ENCODE measurements at regions not wholly inside any gene's neighbourhood (a gene's known extent, or its start where the extent isn't known, plus 50 kb on each side); places are given as distances from the start of the nearest gene placed in this dataset.

DNA sequence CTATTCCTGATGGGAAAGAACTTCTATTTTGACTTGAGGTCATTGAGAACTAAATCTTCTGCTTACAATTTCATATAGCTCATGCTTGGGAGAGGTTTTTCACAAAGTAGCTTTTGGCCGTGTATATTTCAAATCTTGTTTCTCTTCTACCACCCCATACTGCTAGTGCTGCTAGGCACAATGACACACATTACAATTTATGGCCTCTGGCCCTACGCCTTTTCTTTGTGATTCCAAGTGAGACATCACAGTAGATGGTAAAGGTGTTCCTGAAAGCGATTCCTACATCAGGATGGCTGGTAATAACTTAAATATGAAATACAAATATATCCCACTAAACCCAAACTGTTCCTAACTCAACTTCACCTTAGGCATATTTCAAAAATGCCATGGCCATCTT lies 101.1 kb downstream of the ATXN3L start:
- TF ChIP-seq, protein P1, sequence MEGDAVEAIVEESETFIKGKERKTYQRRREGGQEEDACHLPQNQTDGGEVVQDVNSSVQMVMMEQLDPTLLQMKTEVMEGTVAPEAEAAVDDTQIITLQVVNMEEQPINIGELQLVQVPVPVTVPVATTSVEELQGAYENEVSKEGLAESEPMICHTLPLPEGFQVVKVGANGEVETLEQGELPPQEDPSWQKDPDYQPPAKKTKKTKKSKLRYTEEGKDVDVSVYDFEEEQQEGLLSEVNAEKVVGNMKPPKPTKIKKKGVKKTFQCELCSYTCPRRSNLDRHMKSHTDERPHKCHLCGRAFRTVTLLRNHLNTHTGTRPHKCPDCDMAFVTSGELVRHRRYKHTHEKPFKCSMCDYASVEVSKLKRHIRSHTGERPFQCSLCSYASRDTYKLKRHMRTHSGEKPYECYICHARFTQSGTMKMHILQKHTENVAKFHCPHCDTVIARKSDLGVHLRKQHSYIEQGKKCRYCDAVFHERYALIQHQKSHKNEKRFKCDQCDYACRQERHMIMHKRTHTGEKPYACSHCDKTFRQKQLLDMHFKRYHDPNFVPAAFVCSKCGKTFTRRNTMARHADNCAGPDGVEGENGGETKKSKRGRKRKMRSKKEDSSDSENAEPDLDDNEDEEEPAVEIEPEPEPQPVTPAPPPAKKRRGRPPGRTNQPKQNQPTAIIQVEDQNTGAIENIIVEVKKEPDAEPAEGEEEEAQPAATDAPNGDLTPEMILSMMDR (IDR thresholded peaks at IDR 0.05; ENCODE audit: low read depth, low read length, missing input control), result no peak
- TF ChIP-seq, protein P2, sequence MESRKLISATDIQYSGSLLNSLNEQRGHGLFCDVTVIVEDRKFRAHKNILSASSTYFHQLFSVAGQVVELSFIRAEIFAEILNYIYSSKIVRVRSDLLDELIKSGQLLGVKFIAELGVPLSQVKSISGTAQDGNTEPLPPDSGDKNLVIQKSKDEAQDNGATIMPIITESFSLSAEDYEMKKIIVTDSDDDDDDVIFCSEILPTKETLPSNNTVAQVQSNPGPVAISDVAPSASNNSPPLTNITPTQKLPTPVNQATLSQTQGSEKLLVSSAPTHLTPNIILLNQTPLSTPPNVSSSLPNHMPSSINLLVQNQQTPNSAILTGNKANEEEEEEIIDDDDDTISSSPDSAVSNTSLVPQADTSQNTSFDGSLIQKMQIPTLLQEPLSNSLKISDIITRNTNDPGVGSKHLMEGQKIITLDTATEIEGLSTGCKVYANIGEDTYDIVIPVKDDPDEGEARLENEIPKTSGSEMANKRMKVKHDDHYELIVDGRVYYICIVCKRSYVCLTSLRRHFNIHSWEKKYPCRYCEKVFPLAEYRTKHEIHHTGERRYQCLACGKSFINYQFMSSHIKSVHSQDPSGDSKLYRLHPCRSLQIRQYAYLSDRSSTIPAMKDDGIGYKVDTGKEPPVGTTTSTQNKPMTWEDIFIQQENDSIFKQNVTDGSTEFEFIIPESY (IDR thresholded peaks at IDR 0.05), result no peak
- TF ChIP-seq JUND (IDR thresholded peaks at IDR 0.05), result no peak
- TF ChIP-seq YY1 (IDR thresholded peaks at IDR 0.05), result no peak
- no peak for TF ChIP-seq EGR1 (IDR thresholded peaks at IDR 0.05; ENCODE audit: low read depth in 2 of 2)
- TF ChIP-seq RXRA (IDR thresholded peaks at IDR 0.05), result no peak
- no peak for TF ChIP-seq TAF1 (conservative IDR thresholded peaks at IDR 0.05)
- TF ChIP-seq, protein P3, sequence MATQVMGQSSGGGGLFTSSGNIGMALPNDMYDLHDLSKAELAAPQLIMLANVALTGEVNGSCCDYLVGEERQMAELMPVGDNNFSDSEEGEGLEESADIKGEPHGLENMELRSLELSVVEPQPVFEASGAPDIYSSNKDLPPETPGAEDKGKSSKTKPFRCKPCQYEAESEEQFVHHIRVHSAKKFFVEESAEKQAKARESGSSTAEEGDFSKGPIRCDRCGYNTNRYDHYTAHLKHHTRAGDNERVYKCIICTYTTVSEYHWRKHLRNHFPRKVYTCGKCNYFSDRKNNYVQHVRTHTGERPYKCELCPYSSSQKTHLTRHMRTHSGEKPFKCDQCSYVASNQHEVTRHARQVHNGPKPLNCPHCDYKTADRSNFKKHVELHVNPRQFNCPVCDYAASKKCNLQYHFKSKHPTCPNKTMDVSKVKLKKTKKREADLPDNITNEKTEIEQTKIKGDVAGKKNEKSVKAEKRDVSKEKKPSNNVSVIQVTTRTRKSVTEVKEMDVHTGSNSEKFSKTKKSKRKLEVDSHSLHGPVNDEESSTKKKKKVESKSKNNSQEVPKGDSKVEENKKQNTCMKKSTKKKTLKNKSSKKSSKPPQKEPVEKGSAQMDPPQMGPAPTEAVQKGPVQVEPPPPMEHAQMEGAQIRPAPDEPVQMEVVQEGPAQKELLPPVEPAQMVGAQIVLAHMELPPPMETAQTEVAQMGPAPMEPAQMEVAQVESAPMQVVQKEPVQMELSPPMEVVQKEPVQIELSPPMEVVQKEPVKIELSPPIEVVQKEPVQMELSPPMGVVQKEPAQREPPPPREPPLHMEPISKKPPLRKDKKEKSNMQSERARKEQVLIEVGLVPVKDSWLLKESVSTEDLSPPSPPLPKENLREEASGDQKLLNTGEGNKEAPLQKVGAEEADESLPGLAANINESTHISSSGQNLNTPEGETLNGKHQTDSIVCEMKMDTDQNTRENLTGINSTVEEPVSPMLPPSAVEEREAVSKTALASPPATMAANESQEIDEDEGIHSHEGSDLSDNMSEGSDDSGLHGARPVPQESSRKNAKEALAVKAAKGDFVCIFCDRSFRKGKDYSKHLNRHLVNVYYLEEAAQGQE (IDR thresholded peaks at IDR 0.05), result no peak
- TF ChIP-seq HNF4A (conservative IDR thresholded peaks at IDR 0.05), result no peak
- TF ChIP-seq, protein P4, sequence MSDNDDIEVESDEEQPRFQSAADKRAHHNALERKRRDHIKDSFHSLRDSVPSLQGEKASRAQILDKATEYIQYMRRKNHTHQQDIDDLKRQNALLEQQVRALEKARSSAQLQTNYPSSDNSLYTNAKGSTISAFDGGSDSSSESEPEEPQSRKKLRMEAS (IDR thresholded peaks at IDR 0.05), result no peak
- TF ChIP-seq GABPA (IDR thresholded peaks at IDR 0.05 in 1 of 2, conservative IDR thresholded peaks at IDR 0.05 in 1 of 2), result no peak
- TF ChIP-seq, protein P5, sequence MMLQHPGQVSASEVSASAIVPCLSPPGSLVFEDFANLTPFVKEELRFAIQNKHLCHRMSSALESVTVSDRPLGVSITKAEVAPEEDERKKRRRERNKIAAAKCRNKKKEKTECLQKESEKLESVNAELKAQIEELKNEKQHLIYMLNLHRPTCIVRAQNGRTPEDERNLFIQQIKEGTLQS (IDR thresholded peaks at IDR 0.05), result no peak

Data from liver (tissue), 3 donors.